GM03348 (cell line): ENCODE measurements at regions not wholly inside any gene's neighbourhood (a gene's known extent, or its start where the extent isn't known, plus 50 kb on each side); places are given as distances from the start of the nearest gene placed in this dataset.
"Not testable (repeated sequence)": the region's sequence is repeated elsewhere in the genome, so short reads cannot be mapped to it uniquely, and the experiment has no call there.

Experiments
- DNase-seq: peaks from one replicate; pipeline ENCODE4 v3.0.0; 2012; ENCODE audit warnings: low spot score

DNA sequence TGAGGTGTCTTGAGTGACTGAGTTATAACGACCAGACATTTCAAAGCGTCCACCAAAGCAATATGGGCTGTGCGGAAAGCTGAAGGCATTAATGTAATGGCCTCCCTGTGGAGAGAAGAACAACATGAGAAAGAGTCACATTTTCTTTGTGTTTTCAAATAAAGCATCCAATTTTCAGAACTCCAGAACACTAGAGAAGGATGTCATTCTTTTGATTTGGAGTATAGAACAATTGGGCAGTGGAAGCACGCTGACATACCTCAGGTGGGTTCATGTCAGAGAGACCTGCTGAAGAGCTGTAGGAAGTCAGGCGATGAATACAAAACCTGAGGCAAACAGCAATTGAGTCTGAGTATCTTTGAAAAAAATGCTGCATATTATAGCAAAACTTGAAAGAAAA, 556.5 kb downstream of the GABRG2 start:
- DNase-seq = no peak

DNA sequence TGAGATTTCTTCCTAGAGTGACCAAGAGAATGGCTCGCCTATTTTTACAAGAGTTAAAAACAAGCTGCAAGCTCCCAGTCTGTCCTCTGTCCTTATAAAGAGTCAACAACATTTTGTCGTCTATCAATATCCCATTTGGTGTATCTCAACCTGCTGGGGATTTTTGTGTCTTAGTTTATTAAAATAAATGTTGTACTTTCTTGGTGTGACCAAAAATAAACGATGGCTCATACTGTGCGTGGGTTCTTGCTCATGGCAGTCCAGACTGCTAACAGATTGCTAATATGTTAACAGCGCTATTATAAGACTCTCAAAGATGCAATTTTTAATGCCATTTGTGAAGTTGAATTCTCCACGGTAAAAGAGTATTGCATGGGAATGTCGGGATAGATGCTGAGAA, 569.9 kb downstream of the GABRG2 start:
- no peak for DNase-seq

- no peak for DNase-seq
Measured at GRCh38 chr5:162638849-162639248, 571.3 kb downstream of the GABRG2 start.

- DNase-seq = no peak
Measured at GRCh38 chr5:162641142-162641813, 573.7 kb downstream of the GABRG2 start.

DNA sequence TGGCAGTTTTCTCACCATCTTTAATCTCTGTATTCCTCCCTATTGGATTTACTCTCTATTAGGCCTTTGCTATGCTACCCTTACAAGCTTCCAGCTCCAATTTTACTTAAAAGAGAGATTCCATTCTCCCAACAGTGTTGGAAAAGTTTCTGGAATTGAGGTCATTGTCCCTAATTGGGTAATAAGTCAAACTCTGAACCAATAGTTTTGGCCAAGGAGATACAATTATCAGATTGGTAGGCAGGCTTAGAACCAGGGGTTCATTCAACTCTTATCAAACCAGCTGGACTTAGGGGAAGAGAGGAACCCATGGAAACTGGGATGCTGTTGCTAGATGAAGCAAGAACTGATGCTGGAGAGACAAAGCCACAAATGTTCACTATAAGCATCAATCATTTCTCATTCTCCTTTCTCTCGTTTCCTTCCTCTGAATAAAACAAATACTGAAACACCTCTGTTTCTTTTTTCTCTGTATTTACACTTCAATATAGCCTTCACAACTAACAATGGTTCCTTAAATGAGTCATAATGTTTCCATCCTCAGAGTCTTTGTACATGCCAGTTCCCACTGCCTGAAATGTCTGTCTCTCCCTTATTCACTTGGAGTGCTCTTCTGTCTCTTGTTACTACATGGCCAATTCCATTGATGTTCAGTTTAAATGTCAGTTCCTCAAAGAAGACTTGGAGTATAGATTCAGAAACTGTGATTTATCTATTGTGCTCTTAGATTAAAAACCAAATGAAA, 587.3 kb downstream of the GABRG2 start:
- no peak for DNase-seq

GRCh38 chr5:162657076-162657475, 589.5 kb downstream of the GABRG2 start:
- DNase-seq = no peak

GRCh38 chr5:162664846-162665245, 597.3 kb downstream of the GABRG2 start:
- DNase-seq = no peak

- DNase-seq = no peak
Measured at GRCh38 chr5:162668926-162669325, 601.4 kb downstream of the GABRG2 start.

GRCh38 chr5:162672061-162672460, 604.5 kb downstream of the GABRG2 start:
- DNase-seq = no peak

DNA sequence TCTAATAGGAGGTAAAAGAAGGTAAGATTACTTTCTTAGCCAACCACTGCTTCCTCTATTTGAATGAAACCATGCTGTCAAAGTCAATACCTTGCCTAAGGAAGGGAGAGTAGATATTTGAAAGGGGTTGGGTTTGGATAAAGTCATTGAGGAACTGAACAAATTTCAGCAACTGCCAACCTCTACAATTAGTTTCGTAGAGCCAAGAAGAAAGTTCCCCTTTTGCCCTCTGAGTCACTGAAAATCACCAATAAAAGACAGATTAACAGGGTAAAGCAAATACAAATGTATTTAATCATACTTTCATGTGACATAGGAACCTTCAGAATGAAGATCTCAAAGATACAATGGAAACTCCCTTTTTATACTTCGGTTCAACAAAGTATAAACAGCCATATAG, 615.7 kb downstream of the GABRG2 start:
- no peak for DNase-seq

GRCh38 chr5:162684145-162684544, 616.6 kb downstream of the GABRG2 start:
- DNase-seq = no peak

DNA sequence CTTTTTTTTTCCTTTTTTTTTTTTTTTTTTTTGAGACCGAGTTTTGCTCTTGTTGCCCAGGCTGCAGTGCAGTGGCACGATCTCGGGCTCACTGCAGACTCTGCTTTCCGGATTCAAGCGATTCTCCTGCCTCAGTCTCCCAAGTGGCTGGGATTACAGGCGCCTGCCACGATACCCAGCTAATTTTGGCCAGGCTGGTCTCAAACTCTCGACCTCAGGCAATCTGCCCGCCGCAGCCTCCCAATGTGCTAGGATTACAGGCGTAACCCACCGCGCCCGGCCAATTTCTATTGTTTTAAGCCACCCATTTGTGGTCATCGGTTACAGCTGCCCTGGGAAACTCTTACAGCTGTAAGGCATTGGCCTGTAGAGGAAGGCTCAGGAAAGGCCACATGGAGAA, 617.7 kb downstream of the GABRG2 start:
- DNase-seq = no peak

GRCh38 chr5:162696272-162696671, 628.7 kb downstream of the GABRG2 start:
- not testable (repeated sequence) for DNase-seq

GRCh38 chr5:162699361-162699760, 631.8 kb downstream of the GABRG2 start:
- DNase-seq = no peak

DNA sequence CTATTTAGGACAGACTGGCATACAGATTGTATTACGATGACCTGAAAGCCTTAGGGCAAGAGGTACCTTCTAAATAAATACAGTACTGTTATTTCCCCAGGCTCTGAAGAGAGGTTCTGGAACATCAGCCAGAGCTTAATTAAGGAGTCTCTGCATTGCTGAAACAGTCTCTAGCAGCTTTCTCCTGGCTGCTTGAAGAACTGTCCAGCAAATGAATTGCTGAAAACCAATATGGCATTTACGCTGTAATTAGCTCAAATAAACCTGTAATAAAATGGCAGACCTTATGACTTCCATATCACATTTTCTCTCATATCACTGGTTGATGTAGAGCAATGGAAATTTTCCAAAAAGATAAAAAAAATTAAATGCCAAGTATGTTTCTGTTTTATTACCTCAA, 636.3 kb downstream of the GABRG2 start:
- DNase-seq = no peak

DNA sequence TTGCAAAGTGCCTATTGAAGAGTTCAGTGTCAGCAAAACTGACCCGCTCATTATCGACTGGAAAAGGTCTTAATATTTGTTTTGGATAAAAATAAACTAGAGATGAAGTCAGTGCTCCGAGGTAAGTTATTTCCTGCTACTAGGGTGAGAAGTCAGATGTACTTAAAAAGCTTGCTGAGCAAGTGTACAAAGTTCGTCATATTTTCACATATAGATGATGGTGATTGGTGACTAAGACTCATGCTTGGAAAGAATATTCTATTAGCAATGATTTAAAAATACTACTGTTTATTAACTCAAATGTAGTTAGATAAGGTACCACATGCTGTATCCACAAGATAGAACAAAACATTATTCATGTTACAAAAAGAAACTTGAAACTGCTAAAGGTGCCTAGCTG, 643.7 kb downstream of the GABRG2 start:
- DNase-seq = no peak

GRCh38 chr5:162719720-162720119, 652.1 kb downstream of the GABRG2 start:
- DNase-seq = no peak

GRCh38 chr5:162721125-162721524, 653.6 kb downstream of the GABRG2 start:
- no peak for DNase-seq

DNA sequence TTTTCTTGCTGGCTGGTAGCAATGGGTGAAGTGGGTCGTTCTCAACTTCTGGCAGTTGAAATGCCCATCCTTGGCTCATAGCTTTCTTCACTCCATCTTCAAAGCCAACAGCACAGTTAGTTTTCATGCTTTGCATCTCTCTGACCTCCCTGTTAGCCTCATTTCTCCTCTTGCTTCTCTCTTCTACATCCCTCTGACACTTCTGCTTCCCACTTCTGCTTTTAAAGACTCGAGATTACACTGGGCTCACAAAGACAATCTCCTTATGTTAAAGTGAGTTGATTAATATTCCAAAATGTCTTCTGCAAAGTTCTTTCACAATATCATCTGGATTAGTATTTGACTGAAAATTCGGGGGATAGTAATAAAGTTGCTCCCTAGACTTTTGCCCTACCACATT, 684.8 kb upstream of the CCNG1 start:
- no peak for DNase-seq

- DNase-seq = no peak
Measured at GRCh38 chr5:162762119-162762518, 675.3 kb upstream of the CCNG1 start.

DNA sequence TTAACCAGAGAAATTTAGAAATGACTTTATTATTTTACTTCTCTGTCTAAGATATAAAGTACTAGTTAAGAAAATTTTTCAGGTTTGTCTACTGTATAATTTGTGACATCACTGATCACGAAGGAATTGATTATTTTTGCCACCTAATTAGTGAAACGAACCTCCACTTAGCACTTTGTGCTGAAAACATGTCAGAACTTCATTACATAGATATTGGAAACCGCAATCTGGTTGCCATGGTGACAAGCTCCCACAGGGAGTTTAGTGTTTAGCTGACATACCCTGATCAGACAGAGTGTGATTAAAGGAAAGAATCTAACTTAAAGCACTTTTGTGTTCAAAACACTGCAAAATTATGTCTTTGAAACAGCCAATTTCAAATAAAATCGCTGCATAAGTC, 668.4 kb upstream of the CCNG1 start:
- no peak for DNase-seq

DNA sequence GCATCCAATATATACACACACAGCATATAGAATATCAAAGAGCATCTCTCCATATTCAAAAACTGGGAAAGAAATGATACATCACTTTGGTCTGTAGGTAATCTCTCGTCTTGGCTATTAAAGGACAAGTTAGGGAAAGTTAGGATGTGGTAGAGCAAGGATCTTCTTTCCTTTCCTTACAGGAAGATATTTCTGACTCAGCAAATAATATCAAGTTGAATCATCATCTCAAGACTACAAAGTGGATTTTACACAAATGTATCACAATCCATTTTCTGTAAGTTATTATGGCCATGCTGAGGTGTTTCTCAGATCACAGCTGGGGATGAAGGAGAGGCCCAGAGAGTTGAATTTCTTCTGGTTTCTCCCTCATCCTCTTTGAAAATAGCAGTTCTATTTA, 651.7 kb upstream of the CCNG1 start:
- DNase-seq = no peak

DNA sequence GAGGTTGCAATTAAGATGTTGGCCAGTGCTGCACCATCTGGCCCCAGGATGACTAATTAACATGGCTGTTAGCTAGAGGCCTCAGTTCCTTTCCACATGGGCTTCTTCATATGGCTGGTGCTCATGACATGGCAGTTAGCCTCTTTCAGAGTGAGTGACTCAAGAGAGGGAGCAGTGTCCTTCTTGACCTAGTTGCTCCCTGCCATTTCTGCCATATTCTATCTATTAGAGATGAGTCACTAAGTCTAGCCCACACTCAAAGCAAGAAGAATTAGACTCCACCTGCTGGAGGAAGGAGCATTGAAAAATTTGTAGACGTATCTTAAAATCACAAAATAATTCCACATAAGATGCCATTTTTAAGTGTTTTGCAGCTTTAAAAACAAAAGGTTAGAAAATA, 651.2 kb upstream of the CCNG1 start:
- DNase-seq = no peak

GRCh38 chr5:162796507-162796906, 640.9 kb upstream of the CCNG1 start:
- DNase-seq = no peak
